ENCODE measurements at regions not wholly inside any gene's neighbourhood (a gene's known extent, or its start where the extent isn't known, plus 50 kb on each side); places are given as distances from the start of the nearest gene placed in this dataset.

DNA sequence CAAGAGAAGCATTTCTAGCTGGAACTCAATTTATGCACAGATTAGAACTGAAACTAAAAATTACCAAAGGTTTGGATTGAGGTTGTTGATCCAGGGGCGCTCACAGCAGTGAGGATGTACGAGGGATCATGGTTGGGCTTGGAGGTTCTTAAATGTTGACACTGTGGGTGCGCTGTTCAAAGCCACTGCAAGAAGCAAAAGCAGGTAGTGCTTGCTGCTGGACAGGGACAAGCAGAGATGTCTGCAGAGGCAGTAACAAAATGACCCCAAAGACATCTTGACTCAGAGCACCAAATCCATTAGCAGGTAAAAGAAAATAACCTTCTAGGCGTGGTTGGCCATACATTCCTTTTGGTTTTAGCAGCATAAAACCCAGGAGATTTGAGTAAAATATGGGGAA is 468.4 kb downstream of the ZSWIM6 start:
- H3K4me3 ChIP-seq (ENCODE audit: low read depth, low read length) = no peak overlapping the region
- TF ChIP-seq, protein P1, sequence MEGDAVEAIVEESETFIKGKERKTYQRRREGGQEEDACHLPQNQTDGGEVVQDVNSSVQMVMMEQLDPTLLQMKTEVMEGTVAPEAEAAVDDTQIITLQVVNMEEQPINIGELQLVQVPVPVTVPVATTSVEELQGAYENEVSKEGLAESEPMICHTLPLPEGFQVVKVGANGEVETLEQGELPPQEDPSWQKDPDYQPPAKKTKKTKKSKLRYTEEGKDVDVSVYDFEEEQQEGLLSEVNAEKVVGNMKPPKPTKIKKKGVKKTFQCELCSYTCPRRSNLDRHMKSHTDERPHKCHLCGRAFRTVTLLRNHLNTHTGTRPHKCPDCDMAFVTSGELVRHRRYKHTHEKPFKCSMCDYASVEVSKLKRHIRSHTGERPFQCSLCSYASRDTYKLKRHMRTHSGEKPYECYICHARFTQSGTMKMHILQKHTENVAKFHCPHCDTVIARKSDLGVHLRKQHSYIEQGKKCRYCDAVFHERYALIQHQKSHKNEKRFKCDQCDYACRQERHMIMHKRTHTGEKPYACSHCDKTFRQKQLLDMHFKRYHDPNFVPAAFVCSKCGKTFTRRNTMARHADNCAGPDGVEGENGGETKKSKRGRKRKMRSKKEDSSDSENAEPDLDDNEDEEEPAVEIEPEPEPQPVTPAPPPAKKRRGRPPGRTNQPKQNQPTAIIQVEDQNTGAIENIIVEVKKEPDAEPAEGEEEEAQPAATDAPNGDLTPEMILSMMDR (IDR thresholded peaks at IDR 0.05; ENCODE audit: low read depth, low read length) = no peak

DNA sequence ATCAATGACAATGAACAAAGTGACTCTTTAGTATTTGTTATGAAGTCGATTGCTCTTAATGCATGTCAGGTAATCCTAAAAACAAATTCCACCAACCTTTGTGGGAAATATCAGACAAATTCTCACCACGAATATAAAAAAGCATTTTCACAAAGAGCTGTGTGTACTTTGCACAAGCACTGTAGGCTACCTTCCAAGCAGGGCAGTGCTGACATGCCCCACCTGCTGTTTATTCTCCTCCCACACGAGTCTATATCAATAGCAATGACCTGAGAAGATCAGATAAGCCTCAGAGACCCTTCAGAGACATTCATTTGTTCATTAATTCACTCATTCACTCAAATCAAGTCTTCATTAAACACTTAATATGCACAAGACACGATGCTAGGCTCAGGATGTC is 469.1 kb downstream of the ZSWIM6 start:
- TF ChIP-seq, protein P1 (IDR thresholded peaks at IDR 0.05; ENCODE audit: low read depth, low read length) = no peak

DNA sequence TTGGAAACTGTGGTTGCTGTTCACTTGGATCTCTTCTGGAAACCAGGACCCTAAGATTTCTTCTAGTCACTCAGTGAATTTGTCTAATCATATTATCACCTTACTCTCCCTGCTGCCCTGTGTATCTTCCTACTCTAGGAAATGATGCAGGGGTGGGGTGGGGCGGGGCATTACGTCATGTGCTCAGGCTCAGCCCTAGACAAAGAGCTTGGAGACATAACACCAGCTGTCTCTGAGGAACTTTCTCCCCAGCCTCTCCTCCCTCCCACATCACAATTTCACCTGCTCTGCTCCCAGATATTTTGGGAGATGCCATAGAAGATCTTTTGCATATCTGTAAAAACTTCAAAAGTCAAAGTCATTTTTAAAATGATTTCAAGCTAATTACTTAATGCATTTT is 470.4 kb downstream of the ZSWIM6 start:
- TF ChIP-seq, protein P1 (IDR thresholded peaks at IDR 0.05; ENCODE audit: low read depth, low read length) = no peak
- H3K4me3 ChIP-seq (ENCODE audit: low read depth, low read length) = no peak overlapping the region

More for the DNA sequence above, 469.1 kb downstream of the ZSWIM6 start:
- H3K4me3 ChIP-seq (ENCODE audit: low read depth, low read length) = no peak overlapping the region

DNA sequence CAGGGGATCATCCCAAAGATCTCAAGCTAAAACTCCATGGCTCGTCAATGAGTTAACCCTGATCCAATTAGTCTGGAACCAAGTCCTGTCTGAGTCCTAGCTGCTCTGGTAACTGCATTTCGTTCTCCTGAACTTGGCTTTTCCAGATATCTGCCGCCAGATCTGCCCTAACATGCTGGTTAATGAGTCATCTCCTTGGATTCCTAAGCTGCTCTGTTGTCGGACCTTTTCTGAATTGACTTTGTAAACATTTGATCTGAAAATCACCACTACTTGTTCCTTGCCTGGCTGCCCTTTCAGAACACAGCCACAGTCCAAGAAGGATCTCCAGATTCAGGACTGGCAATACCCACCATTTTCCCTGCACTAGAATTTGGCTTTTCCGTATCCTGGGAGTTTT is 473.0 kb downstream of the ZSWIM6 start:
- TF ChIP-seq, protein P1 (IDR thresholded peaks at IDR 0.05; ENCODE audit: low read depth, low read length) = no peak
- H3K4me3 ChIP-seq (ENCODE audit: low read depth, low read length) = no peak overlapping the region

DNA sequence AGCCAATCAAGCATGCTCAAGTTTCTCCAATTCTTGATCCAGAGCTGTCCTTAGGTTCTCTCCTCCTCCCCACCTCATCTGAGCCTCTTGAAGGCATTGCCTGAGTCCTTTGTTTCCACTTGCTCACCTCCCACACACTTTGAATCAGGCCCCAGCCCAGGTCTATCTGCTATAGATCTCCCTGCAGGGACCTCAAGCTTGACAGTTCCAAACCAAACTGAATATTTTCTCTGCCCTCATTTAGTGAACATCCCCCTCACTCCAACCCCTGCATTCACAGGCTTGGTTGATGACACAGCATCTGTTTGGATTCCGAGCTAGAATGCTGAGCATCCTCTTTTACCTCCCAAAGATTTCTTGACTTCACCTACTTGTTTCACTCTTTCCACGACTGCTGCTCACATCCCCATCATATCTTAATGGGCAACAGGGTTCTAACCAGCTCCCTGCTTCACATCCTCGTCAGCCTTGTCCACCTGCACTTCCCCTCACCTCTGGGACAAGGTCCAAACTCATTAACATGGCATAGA is 474.5 kb downstream of the ZSWIM6 start:
- TF ChIP-seq, protein P1 (IDR thresholded peaks at IDR 0.05; ENCODE audit: low read depth, low read length) = no peak

DNA sequence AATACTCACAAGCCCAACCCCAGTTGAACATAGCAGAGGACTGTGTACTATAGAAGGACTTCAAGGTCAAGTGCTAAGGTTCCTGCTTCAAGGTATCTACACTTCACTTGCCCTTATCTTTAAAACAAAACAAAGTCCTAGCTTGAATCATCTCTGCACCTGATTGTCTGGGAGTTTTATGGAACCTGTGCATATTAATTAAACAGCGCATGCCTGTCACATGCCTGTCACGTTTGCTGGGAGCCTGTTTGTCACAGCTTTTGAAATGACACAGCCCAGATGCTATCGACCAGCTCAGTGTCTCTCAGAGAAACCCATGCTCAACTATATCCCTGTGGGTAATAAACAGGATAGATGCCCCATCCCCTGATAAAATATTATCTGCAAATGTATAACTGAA is 476.0 kb downstream of the ZSWIM6 start:
- TF ChIP-seq, protein P1 (IDR thresholded peaks at IDR 0.05; ENCODE audit: low read depth, low read length) = no peak
- H3K4me3 ChIP-seq (ENCODE audit: low read depth, low read length) = no peak overlapping the region

More for the DNA sequence above, 474.5 kb downstream of the ZSWIM6 start:
- H3K4me3 ChIP-seq (ENCODE audit: low read depth, low read length) = no peak overlapping the region

DNA sequence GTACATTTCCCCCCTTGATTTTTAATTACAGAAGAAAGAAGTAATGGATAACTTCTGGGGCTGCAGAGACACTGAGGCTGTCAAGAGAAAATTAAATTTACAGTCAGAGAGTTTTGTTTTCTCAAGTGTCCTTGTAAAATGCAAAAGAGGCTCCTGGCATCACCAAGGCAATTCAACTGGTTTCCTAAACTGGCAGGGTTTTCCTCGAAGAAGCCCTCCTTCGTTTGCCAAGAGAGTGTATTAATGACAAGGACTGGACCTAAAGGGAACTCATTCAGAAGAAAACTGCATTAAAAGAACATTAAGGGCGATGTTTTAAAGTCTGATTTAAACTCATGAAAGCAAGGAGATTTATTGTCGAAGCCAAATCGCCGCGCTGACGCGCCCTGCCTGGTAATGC is 476.9 kb downstream of the ZSWIM6 start:
- no peak overlapping the region for H3K4me3 ChIP-seq (ENCODE audit: low read depth, low read length)
- TF ChIP-seq, protein P1 (IDR thresholded peaks at IDR 0.05; ENCODE audit: low read depth, low read length) = no peak

Measured in WI38 (cell line).